ENCODE measurements at regions not wholly inside any gene's neighbourhood (a gene's known extent, or its start where the extent isn't known, plus 50 kb on each side); places are given as distances from the start of the nearest gene placed in this dataset.

- no peaks in the 10 kb centered on the region for H4K20me1 ChIP-seq (ENCODE audit: insufficient read depth)
- no peak overlapping the region for H3K4me3 ChIP-seq (ENCODE audit: low read depth in 2 of 2, low read length in 1 of 2)
- DNase-seq, result no peak
- H2AFZ ChIP-seq (ENCODE audit: low read depth), result no peak overlapping the region
- no peak overlapping the region for H3K4me2 ChIP-seq
- no peaks in the 10 kb centered on the region for H3K27me3 ChIP-seq (ENCODE audit: insufficient read depth)
- peaks cover 10% of the 10 kb centered on the region; the same call in 1 of the 2 replicates for H3K9me3 ChIP-seq
- H3K9me2 ChIP-seq, result no peaks in the 10 kb centered on the region
- ChIA-PET CTCF (interaction anchor here (1.0 to 8.7 kb wide), 15 partner anchors 9 to 276 kb away, joined by 3 to 101 read pairs (median 6); partner anchors contain the start of gene CAMK2N1), POLR2A (interaction anchor here (0.5 kb wide), 1 partner anchor 194 kb away, joined by 4 read pairs; no protein-coding TSS in a partner anchor)
- no peak overlapping the region for H3K27ac ChIP-seq (ENCODE audit: low read depth in 2 of 2, low read length in 1 of 2)
- WGBS (ENCODE audit: low lambda C conversion rate), result 89% methylated on average over 4 of the region's 6 CpGs
- no peaks in the 10 kb centered on the region for H3K36me3 ChIP-seq (replicated peaks in 1 of 2; ENCODE audit: control insufficient read depth in 1 of 2, insufficient read depth in 2 of 2, low read length in 1 of 2)
- H3K79me2 ChIP-seq (ENCODE audit: insufficient read depth), result no peaks in the 10 kb centered on the region
- no peak overlapping the region for H3K9ac ChIP-seq
- TF ChIP-seq RAD21 (IDR thresholded peaks at IDR 0.05; ENCODE audit: low read length) (no peak), NRF1 (IDR thresholded peaks at IDR 0.05; ENCODE audit: low read depth, low read length) (no peak), ZBTB33 (IDR thresholded peaks at IDR 0.05; ENCODE audit: borderline replicate concordance, low read depth) (no peak), RCOR1 (IDR thresholded peaks at IDR 0.05; ENCODE audit: low read length) (no peak)
- TF ChIP-seq, protein P1, sequence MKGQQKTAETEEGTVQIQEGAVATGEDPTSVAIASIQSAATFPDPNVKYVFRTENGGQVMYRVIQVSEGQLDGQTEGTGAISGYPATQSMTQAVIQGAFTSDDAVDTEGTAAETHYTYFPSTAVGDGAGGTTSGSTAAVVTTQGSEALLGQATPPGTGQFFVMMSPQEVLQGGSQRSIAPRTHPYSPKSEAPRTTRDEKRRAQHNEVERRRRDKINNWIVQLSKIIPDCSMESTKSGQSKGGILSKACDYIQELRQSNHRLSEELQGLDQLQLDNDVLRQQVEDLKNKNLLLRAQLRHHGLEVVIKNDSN (IDR thresholded peaks at IDR 0.05; ENCODE audit: borderline replicate concordance, low read depth), result no peak
- no peaks in the 10 kb centered on the region; a peak in 2 of 4 replicates for H3K4me1 ChIP-seq (ENCODE audit: control insufficient read depth in 1 of 2, insufficient read depth in 2 of 2, low read depth in 1 of 2, low read length in 1 of 2)
- peaks cover 1% of the 10 kb centered on the region for H3F3A ChIP-seq (replicated peaks; ENCODE audit: insufficient read depth)
Observed at GRCh38 chr1:20428841-20429240, 57.2 kb downstream of the CAMK2N1 start.

DNA sequence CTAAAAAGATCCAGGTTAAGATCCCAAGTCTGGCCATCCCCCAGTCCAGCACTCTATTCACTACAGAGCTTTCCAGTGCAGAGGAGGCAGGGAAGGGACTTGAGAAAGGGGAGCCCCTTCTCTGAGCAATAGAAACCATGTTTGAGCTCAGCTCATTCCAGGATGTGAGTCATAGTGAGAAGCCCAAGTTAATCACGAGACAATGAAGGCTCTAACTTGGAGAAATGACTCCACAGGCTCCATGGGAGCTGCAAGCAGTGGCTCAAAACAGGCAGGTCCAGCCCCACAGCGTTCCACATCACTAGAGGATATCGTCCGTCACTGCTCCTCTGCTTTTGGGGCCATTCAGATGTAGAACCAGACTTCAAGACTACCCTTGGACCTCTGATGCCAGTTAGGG is 59.1 kb downstream of the CAMK2N1 start:
- peak overlapping the region; percentile 51; the same call in 1 of the 2 replicates for H3K4me2 ChIP-seq
- no peaks in the 10 kb centered on the region; a peak in 2 of 4 replicates for H3K4me1 ChIP-seq (ENCODE audit: control insufficient read depth in 1 of 2, insufficient read depth in 2 of 2, low read depth in 1 of 2, low read length in 1 of 2)
- peaks cover 10% of the 10 kb centered on the region for H3F3A ChIP-seq (replicated peaks; ENCODE audit: insufficient read depth)
- H3K36me3 ChIP-seq (replicated peaks in 1 of 2; ENCODE audit: control insufficient read depth in 1 of 2, insufficient read depth in 2 of 2, low read length in 1 of 2), result no peaks in the 10 kb centered on the region
- H3K9ac ChIP-seq, result no peak overlapping the region
- H3K9me3 ChIP-seq, result peaks cover 21% of the 10 kb centered on the region
- ChIA-PET CTCF (interaction anchor here (1.0 to 2.2 kb wide), 6 partner anchors 49 to 213 kb away, joined by 3 to 7 read pairs (median 4); no protein-coding TSS in a partner anchor), POLR2A (no interaction called here)
- H3K9me2 ChIP-seq, result no peaks in the 10 kb centered on the region
- WGBS (ENCODE audit: low lambda C conversion rate), result 32% methylated on average over 4 of the region's 4 CpGs
- DNase-seq, result no peak
- peak overlapping the region; percentile 63; the same call in 1 of the 2 replicates for H2AFZ ChIP-seq (ENCODE audit: low read depth)
- no peak overlapping the region for H3K4me3 ChIP-seq (ENCODE audit: low read depth in 2 of 2, low read length in 1 of 2)
- H3K79me2 ChIP-seq (ENCODE audit: insufficient read depth), result no peaks in the 10 kb centered on the region
- H3K27me3 ChIP-seq (ENCODE audit: insufficient read depth), result no peaks in the 10 kb centered on the region
- peak overlapping the region in 1 of 2 experiments; percentile 65; a peak in 2 of 4 replicates for H3K27ac ChIP-seq (ENCODE audit: low read depth in 2 of 2, low read length in 1 of 2)
- H4K20me1 ChIP-seq (ENCODE audit: insufficient read depth), result no peaks in the 10 kb centered on the region
- TF ChIP-seq, protein P1 (IDR thresholded peaks at IDR 0.05; ENCODE audit: borderline replicate concordance, low read depth), result no peak
- TF ChIP-seq GATA2 (CRISPR knock-in tag; IDR thresholded peaks at IDR 0.05) (no peak), TCF12 (IDR thresholded peaks at IDR 0.05) (peak; percentile 23; the same call in 1 of the 2 replicates), SMC3 (IDR thresholded peaks at IDR 0.05; ENCODE audit: low read depth, low read length) (no peak), FOXM1 (IDR thresholded peaks at IDR 0.05; ENCODE audit: low read depth) (no peak), CHD2 (IDR thresholded peaks at IDR 0.05; ENCODE audit: low read length, partially characterized antibody) (no peak), RAD21 (IDR thresholded peaks at IDR 0.05; ENCODE audit: low read length) (no peak), PBX3 (IDR thresholded peaks at IDR 0.05) (peak; percentile 37; the same call in 1 of the 2 replicates), EP300 (IDR thresholded peaks at IDR 0.05; ENCODE audit: borderline replicate concordance in 1 of 2, low read depth in 1 of 2, low read length in 1 of 2) (peak in 1 of 2 experiments; percentile 38; a peak in 1 of 4 replicates), YY1 (IDR thresholded peaks at IDR 0.05; ENCODE audit: low read depth) (no peak), JUND (IDR thresholded peaks at IDR 0.05) (peak; percentile 73), SIN3A (IDR thresholded peaks at IDR 0.05; ENCODE audit: borderline replicate concordance, low read depth, low read length) (no peak), RCOR1 (IDR thresholded peaks at IDR 0.05; ENCODE audit: low read length) (no peak)
- TF ChIP-seq, protein P2, sequence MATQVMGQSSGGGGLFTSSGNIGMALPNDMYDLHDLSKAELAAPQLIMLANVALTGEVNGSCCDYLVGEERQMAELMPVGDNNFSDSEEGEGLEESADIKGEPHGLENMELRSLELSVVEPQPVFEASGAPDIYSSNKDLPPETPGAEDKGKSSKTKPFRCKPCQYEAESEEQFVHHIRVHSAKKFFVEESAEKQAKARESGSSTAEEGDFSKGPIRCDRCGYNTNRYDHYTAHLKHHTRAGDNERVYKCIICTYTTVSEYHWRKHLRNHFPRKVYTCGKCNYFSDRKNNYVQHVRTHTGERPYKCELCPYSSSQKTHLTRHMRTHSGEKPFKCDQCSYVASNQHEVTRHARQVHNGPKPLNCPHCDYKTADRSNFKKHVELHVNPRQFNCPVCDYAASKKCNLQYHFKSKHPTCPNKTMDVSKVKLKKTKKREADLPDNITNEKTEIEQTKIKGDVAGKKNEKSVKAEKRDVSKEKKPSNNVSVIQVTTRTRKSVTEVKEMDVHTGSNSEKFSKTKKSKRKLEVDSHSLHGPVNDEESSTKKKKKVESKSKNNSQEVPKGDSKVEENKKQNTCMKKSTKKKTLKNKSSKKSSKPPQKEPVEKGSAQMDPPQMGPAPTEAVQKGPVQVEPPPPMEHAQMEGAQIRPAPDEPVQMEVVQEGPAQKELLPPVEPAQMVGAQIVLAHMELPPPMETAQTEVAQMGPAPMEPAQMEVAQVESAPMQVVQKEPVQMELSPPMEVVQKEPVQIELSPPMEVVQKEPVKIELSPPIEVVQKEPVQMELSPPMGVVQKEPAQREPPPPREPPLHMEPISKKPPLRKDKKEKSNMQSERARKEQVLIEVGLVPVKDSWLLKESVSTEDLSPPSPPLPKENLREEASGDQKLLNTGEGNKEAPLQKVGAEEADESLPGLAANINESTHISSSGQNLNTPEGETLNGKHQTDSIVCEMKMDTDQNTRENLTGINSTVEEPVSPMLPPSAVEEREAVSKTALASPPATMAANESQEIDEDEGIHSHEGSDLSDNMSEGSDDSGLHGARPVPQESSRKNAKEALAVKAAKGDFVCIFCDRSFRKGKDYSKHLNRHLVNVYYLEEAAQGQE (IDR thresholded peaks at IDR 0.05; ENCODE audit: low read depth, low read length), result no peak
- TF ChIP-seq, protein P3, sequence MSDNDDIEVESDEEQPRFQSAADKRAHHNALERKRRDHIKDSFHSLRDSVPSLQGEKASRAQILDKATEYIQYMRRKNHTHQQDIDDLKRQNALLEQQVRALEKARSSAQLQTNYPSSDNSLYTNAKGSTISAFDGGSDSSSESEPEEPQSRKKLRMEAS (IDR thresholded peaks at IDR 0.05; ENCODE audit: low read depth), result no peak
